HG03196 (cell line): ENCODE measurements at regions not wholly inside any gene's neighbourhood (a gene's known extent, or its start where the extent isn't known, plus 50 kb on each side); places are given as distances from the start of the nearest gene placed in this dataset.
"Not testable (repeated sequence)": the region's sequence is repeated elsewhere in the genome, so short reads cannot be mapped to it uniquely, and the experiment has no call there.

ENCODE experiments used
- ATAC-seq: cut with Tn5 transposase; IDR thresholded peaks from one replicate; pipeline ENCODE4 v1.9.1; 2021; ENCODE audit not compliant: unreplicated experiment

GRCh38 chr4:117135634-117136354, 50.4 kb upstream of the TRAM1L1 start:
- ATAC-seq = no peak

GRCh38 chr4:117137145-117137544, 51.8 kb upstream of the TRAM1L1 start:
- ATAC-seq = no peak

- ATAC-seq = not testable (repeated sequence)
Observed at GRCh38 chr4:117138732-117139131, 53.4 kb upstream of the TRAM1L1 start.

DNA sequence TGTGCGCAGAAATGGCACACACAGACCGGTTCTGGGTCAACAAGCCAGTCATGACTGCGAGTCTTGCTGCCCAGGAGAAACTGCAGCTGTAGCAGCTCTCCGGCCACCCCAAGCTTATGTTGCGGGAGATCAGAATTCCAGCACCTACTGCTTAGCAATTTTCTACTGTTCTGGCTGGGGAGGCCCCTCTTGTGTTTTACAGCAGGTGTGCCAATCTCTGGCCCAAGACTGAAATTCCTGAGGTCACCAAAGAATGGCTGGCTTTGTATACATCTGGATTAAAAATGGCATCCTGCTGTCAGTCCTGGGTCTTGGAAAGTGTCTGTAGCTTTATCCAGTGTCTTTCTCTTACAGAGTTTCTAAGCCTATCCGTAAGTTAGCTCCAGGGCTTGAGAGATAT, 68.9 kb upstream of the TRAM1L1 start:
- ATAC-seq = no peak

DNA sequence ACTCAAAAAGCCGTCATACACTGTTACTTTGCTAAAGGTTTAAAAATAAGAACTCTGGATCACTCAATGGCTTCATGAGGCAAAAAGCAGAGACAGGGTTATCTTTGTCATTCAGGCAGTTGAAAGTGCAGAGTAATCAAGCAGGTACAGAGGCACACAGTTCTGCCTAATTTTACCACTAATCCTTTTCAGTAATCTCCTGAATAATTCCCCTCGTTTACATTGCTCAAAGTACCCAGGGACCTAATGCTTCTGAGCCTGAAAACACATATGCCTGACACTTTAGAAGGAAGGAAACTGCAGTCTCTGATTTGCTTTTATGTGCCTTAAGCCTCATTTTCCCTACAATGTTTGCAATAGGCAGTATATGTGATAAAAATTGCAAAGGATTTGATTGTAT, 71.4 kb upstream of the TRAM1L1 start:
- ATAC-seq = no peak

DNA sequence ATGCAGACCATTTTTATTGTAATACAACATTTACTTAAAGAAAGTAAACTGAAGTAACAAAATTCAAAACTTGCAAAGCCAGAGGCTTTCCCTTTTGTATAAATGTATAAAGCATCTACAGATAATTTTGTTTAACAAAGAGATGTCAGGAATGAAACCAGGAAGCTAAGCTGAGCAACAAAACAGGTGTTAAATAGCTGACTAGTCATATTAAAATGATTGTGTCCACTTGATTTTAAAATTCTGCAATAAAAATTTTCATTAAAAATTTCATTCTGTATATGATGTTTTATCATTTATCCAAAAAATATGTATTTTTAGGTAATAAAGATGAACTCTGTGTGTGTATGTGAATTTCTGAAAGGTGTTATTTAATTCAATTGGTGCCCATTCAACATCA, 72.0 kb upstream of the TRAM1L1 start:
- no peak for ATAC-seq

GRCh38 chr4:117162976-117163375, 77.6 kb upstream of the TRAM1L1 start:
- no peak for ATAC-seq

GRCh38 chr4:117164338-117164737, 79.0 kb upstream of the TRAM1L1 start:
- no peak for ATAC-seq

DNA sequence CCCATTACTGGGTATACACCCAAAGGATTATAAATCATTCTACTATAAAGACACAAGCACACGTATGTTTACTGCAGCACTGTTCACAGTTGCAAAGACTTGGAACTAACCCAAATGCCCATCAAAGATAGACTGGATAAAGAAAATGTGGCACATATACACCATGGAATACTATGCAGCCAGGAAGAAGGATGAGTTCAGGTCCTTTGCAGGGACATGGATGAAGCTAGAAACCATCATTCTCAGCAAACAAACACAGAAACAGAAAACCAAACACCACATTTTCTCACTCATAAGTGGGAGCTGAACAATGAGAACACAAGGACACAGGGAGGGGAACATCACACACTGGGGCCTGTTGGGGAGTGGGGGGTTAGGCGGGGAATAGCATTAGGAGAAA, 90.0 kb upstream of the TRAM1L1 start:
- ATAC-seq = not testable (repeated sequence)

GRCh38 chr4:117203231-117203630, 117.9 kb upstream of the TRAM1L1 start:
- no peak for ATAC-seq

- ATAC-seq = no peak
Observed at GRCh38 chr4:117210551-117210950, 125.2 kb upstream of the TRAM1L1 start.

DNA sequence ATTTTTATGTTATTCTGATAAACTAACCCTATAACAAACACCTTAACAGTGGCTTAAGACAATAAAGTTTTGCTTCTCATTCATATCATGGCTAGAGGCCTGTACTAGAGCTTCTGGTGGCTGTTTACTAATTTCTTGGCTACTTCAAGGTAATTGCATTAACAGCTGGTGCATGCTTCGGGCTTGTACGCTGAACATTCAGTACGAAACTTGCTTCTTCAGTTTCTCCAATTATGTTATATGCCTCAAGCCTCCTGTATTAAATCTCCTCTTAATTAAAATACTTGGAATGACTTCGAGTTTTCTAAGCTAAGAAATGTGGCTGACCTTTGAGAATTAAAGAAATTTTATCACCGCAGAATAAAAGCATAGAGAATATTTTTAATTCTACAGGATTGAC, 138.9 kb upstream of the TRAM1L1 start:
- no peak for ATAC-seq

GRCh38 chr4:117225471-117225870, 140.1 kb upstream of the TRAM1L1 start:
- no peak for ATAC-seq

DNA sequence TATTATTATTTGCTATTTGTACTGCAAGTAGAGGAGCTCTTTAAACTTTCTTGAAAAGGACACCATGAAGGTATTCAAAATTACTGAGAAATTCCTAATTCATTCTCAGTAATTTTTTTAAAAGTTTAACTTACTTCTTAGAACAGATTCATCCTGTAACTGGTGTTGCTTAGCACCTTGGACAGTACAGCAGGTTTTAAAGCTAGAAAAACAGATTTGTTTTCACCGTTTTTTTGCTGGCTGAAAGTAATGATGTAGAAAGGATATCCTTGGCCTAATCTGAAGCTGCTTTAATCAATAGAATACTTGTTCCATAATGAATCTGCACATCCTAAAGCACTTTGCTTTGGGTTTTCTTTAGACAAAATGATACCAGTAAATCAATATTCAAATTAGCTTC, 142.5 kb upstream of the TRAM1L1 start:
- no peak for ATAC-seq

GRCh38 chr4:117239434-117239833, 154.1 kb upstream of the TRAM1L1 start:
- ATAC-seq = no peak

GRCh38 chr4:117249333-117249732, 164.0 kb upstream of the TRAM1L1 start:
- peak; percentile 97 for ATAC-seq

DNA sequence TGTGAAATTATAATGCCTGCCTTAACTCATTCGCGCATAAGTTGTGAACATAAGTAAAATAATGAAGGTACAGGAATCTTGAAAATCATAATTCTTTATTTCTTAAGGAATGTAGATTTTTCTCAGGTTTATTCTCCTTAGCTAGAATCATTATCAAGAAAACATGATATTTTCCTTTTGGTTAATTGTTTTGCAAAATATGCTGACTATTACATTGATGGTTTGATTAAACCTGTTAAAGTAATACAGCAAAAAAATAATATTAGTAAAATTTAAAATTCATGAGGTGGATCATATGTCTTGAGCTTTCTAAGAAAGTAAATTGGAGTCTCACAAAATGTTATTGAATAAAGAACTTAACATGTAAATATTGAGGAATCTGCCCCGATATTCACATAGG, 178.7 kb upstream of the TRAM1L1 start:
- no peak for ATAC-seq

GRCh38 chr4:117267317-117267716, 181.9 kb upstream of the TRAM1L1 start:
- no peak for ATAC-seq

DNA sequence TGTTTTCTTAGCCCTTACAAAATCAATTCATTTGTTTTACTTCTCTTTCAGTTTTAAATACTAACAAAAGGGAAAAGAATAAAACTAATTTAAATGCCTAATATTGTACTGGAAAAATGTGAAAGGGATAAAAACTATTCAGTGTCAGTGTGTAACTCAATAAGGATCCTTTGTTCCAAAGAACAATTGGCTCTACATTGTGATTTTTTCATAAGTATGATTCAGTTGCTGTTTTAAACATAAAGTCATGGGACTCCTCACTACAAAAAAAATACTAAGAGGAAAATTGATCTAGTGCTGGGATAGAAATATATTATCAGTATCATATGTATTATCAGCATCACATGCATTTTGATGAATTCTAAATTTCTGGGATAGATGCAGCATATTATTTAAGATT, 199.4 kb upstream of the TRAM1L1 start:
- no peak for ATAC-seq

DNA sequence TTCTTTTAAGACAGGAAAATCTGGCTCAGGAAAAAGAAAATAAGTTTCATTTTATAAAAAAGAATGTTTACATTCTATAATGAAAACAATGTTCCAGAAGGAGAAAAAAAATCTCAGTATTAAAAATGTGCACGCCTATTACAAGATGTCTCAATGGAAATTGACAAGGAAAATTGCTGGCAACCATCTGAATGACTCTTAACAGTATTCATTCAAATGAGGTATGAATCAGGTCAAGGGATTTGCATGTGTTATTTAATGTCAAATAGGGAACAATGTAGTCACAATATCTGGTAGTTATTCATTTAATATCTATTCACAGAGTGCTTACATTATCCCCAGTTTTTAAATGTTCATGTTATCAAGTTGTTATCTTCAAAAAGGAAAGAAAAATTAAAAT, 208.4 kb upstream of the TRAM1L1 start:
- ATAC-seq = no peak

DNA sequence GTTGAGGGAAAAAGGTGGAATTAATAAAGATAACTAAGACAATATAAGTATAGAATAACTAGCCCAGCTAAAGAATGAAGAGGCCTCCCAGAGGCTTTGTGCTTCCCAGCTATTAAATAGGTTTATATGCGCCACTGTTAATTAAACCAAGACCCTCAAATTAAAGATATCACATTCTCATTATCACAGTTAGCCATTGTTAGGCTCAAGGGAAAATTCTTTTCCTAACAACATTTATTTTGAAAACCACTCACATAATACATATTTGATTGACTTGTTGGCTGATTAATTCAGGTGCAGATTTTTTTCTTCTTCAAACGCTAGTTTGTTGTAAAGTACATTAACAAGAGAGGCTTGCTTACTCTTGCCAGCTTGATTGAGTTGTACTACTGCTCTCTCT, 216.8 kb upstream of the TRAM1L1 start:
- ATAC-seq = no peak

DNA sequence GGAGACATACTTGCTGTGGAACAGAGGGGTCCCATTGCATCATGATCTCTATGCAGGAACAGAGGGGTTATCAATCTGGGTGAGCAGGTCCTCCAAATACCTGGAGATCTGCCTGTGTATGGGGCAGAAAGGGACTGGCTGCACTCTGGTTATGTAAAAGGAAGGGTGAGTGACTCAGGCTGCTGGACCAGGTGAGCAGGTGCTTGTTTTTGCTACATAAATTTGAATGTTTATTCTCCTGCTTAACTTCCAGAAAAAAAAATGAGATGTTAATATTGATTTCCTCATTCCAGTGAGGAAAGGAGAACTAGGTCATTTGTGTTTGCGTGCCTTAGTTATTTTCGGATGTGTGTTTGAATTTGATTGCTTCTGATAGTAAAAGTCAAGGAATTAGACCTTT, 225.8 kb upstream of the TRAM1L1 start:
- ATAC-seq = no peak

- ATAC-seq = no peak
Observed at GRCh38 chr4:117311989-117312388, 226.6 kb upstream of the TRAM1L1 start.
